ENCODE measurements at regions not wholly inside any gene's neighbourhood (a gene's known extent, or its start where the extent isn't known, plus 50 kb on each side); places are given as distances from the start of the nearest gene placed in this dataset.

- TF ChIP-seq GATA2 (IDR thresholded peaks at IDR 0.05; ENCODE audit: low read depth, low read length) (no peak), GATA3 (IDR thresholded peaks at IDR 0.05; ENCODE audit: low read depth, low read length) (no peak)
Measured at GRCh38 chr7:41006306-41006995, 696.4 kb downstream of the INHBA start.
